H1 (cell line): ENCODE measurements at regions not wholly inside any gene's neighbourhood (a gene's known extent, or its start where the extent isn't known, plus 50 kb on each side); places are given as distances from the start of the nearest gene placed in this dataset.

Experiments
- HDAC6 ChIP-seq: IDR thresholded peaks from one replicate; pipeline ENCODE4 v1.7.1; 2012; ENCODE audit warnings: low read depth, mild to moderate bottlenecking, inconsistent platforms, low read length, moderate library complexity
- MAX ChIP-seq: IDR thresholded peaks from 2 replicates; pipeline ENCODE4 v1.6.1; 2012; ENCODE audit warnings: inconsistent platforms
- RNF2 ChIP-seq: fragments of 200-900, 300-1000 bp; sonication (generic); IDR thresholded peaks from 2 replicates; pipeline ENCODE4 v1.7.1; 2016; ENCODE audit warnings: borderline replicate concordance, low read depth, mild to moderate bottlenecking, antibody characterized with exemption, low read length; ENCODE audit not compliant: poor library complexity, severe bottlenecking; ENCODE audit errors: missing control alignments
- TF ChIP-seq, protein P1 (sequence below): fragments of 300-600 bp; sonication (generic); IDR thresholded peaks from 2 replicates; pipeline ENCODE4 v1.7.1; 2012; ENCODE audit warnings: low read length, moderate library complexity, mild to moderate bottlenecking, inconsistent platforms; ENCODE audit not compliant: insufficient replicate concordance

DNA sequence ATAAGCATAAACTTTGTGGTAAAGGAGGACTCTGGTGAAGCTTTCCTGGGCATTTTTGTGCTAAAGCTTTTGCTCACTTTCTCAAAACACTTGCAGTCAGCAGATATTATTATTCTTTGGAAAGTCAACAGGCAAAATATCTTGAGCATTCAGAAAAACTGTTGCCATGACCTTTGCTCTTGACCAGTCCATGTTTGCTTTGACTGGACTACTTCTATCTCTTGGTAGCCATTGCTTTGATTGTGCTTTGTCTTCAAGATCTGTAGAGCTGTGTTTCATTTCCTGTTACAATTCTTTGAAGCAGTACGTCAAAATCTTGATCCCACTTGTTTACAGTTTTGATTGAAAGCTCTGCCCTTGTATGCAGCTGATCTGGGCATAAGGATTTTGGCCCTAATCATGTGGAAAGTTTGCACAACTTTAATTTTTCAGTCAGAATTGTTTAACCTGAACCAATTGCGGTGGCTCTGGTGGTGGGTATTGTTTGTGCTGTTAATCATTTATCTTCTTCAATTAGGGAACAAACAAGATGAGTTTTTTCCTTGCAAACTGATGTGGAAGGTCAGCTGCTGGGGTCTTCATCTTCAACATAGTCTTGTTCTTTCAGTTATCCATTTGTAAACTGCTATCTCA is 121.5 kb upstream of the NUDT6 start (continued):
- TF ChIP-seq HDAC6 (no peak), MAX (no peak), RNF2 (no peak)
- TF ChIP-seq, protein P1, sequence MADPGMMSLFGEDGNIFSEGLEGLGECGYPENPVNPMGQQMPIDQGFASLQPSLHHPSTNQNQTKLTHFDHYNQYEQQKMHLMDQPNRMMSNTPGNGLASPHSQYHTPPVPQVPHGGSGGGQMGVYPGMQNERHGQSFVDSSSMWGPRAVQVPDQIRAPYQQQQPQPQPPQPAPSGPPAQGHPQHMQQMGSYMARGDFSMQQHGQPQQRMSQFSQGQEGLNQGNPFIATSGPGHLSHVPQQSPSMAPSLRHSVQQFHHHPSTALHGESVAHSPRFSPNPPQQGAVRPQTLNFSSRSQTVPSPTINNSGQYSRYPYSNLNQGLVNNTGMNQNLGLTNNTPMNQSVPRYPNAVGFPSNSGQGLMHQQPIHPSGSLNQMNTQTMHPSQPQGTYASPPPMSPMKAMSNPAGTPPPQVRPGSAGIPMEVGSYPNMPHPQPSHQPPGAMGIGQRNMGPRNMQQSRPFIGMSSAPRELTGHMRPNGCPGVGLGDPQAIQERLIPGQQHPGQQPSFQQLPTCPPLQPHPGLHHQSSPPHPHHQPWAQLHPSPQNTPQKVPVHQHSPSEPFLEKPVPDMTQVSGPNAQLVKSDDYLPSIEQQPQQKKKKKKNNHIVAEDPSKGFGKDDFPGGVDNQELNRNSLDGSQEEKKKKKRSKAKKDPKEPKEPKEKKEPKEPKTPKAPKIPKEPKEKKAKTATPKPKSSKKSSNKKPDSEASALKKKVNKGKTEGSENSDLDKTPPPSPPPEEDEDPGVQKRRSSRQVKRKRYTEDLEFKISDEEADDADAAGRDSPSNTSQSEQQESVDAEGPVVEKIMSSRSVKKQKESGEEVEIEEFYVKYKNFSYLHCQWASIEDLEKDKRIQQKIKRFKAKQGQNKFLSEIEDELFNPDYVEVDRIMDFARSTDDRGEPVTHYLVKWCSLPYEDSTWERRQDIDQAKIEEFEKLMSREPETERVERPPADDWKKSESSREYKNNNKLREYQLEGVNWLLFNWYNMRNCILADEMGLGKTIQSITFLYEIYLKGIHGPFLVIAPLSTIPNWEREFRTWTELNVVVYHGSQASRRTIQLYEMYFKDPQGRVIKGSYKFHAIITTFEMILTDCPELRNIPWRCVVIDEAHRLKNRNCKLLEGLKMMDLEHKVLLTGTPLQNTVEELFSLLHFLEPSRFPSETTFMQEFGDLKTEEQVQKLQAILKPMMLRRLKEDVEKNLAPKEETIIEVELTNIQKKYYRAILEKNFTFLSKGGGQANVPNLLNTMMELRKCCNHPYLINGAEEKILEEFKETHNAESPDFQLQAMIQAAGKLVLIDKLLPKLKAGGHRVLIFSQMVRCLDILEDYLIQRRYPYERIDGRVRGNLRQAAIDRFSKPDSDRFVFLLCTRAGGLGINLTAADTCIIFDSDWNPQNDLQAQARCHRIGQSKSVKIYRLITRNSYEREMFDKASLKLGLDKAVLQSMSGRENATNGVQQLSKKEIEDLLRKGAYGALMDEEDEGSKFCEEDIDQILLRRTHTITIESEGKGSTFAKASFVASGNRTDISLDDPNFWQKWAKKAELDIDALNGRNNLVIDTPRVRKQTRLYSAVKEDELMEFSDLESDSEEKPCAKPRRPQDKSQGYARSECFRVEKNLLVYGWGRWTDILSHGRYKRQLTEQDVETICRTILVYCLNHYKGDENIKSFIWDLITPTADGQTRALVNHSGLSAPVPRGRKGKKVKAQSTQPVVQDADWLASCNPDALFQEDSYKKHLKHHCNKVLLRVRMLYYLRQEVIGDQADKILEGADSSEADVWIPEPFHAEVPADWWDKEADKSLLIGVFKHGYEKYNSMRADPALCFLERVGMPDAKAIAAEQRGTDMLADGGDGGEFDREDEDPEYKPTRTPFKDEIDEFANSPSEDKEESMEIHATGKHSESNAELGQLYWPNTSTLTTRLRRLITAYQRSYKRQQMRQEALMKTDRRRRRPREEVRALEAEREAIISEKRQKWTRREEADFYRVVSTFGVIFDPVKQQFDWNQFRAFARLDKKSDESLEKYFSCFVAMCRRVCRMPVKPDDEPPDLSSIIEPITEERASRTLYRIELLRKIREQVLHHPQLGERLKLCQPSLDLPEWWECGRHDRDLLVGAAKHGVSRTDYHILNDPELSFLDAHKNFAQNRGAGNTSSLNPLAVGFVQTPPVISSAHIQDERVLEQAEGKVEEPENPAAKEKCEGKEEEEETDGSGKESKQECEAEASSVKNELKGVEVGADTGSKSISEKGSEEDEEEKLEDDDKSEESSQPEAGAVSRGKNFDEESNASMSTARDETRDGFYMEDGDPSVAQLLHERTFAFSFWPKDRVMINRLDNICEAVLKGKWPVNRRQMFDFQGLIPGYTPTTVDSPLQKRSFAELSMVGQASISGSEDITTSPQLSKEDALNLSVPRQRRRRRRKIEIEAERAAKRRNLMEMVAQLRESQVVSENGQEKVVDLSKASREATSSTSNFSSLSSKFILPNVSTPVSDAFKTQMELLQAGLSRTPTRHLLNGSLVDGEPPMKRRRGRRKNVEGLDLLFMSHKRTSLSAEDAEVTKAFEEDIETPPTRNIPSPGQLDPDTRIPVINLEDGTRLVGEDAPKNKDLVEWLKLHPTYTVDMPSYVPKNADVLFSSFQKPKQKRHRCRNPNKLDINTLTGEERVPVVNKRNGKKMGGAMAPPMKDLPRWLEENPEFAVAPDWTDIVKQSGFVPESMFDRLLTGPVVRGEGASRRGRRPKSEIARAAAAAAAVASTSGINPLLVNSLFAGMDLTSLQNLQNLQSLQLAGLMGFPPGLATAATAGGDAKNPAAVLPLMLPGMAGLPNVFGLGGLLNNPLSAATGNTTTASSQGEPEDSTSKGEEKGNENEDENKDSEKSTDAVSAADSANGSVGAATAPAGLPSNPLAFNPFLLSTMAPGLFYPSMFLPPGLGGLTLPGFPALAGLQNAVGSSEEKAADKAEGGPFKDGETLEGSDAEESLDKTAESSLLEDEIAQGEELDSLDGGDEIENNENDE, result no peak
